ENCODE measurements at regions not wholly inside any gene's neighbourhood (a gene's known extent, or its start where the extent isn't known, plus 50 kb on each side); places are given as distances from the start of the nearest gene placed in this dataset.

GRCh38 chr6:137693711-137694110, 173.3 kb upstream of the TNFAIP3 start:
- TF ChIP-seq POLR2A (IDR thresholded peaks at IDR 0.05) (no peak), POLR2AphosphoS5 (IDR thresholded peaks at IDR 0.05) (no peak)

Measured in upper lobe of left lung (tissue), 4 donors.